ENCODE measurements at regions not wholly inside any gene's neighbourhood (a gene's known extent, or its start where the extent isn't known, plus 50 kb on each side); places are given as distances from the start of the nearest gene placed in this dataset.
"Not testable (repeated sequence)": the region's sequence is repeated elsewhere in the genome, so short reads cannot be mapped to it uniquely, and the experiment has no call there.

- DNase-seq (ENCODE audit: low read depth in 2 of 3, low spot score in 1 of 3) = no peak
Measured at GRCh38 chr13:62205273-62205672, 789.6 kb upstream of the PCDH20 start.

DNA sequence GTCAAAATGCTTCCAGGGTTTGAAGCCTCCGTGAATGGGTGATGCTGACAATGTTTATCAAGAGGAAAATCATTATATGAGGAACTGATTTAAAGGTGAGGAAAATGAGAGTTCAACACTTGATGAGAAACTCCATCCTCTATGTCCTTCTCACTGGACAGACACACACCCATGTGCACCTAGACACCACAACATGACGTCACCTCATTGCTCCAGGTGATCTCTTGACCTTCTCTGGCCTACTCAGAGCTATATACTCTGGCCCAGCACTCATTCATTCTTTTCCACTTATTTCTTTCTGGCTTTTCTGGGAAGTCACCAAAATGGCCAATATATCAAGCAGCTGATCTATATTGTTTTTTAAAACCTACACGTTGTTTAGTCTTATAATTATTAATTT, 778.7 kb upstream of the PCDH20 start:
- no peak for DNase-seq (ENCODE audit: low read depth in 2 of 3, low spot score in 1 of 3)

DNA sequence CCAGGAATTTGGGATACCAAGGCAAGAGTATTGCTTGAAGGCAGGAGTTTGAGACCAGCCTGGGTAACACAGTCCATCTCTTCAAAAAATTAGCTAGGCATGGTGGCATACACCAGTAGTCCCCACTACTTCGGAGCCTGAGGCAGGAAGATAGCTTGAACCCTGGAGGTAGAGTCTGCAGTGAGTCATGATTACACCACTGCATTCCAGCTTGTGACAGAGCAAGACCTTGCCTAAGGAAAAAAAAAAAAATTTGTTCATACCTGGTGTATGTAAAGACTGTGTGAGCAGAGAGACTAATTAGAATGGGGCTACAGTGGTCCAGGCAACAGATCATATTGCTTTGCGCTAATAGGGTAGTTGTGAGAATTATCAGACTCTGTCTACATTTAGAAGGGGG, 778.3 kb upstream of the PCDH20 start:
- DNase-seq (ENCODE audit: low read depth in 2 of 3, low spot score in 1 of 3) = no peak

DNA sequence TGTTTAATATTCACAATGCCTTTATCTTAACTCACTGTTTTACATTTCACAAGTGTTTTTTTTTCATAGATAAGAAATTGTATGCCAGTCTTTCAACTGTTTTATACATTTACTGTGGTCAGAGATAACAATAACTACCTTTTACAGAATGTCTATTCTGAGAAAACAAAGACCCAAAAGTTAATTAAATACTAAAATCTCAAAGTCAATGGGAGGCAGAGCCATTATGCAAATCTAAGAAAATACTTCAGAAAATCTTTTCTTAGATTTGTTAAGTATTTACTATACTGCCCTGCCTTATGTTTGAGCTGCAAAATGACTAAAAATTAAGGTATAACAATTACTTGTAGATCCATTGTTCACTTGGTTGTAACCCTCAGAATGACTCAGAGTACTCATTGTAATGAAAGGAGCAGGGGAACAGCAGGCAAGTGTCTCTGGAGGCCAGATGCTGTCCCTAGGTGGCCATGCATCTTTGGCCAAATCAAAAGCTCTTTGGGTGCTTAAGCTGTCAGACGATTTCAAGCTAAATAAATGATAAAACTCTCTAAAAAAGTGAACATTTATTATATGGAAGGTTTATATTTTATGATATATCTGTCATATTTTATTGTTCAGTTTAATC, 770.1 kb upstream of the PCDH20 start:
- DNase-seq (ENCODE audit: low read depth in 2 of 3, low spot score in 1 of 3) = no peak

GRCh38 chr13:62176051-62176450, 760.4 kb upstream of the PCDH20 start:
- no peak for DNase-seq (ENCODE audit: low read depth in 2 of 3, low spot score in 1 of 3)

DNA sequence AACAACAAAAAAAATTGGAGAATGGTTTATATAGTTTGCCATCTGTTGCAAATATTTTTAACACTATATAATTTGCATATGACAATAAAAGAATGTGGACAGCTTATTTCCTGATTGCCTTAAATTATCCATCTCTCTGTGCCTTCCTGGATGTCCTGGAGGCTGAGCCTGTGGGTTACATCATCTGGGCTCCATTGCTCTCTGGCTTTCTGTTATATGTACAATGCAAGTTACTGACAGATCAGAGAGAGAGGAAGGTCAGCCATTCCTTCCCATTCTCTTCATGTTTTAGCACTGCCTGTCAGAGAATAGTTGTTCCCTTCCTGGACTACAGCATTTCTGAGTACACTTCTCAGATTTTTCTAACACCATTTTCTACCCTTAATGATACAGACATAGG, 758.3 kb upstream of the PCDH20 start:
- no peak for DNase-seq (ENCODE audit: low read depth in 2 of 3, low spot score in 1 of 3)

- no peak for DNase-seq (ENCODE audit: low read depth in 2 of 3, low spot score in 1 of 3)
Measured at GRCh38 chr13:62171697-62172096, 756.0 kb upstream of the PCDH20 start.

GRCh38 chr13:62168891-62169290, 753.2 kb upstream of the PCDH20 start:
- no peak for DNase-seq (ENCODE audit: low read depth in 2 of 3, low spot score in 1 of 3)

DNA sequence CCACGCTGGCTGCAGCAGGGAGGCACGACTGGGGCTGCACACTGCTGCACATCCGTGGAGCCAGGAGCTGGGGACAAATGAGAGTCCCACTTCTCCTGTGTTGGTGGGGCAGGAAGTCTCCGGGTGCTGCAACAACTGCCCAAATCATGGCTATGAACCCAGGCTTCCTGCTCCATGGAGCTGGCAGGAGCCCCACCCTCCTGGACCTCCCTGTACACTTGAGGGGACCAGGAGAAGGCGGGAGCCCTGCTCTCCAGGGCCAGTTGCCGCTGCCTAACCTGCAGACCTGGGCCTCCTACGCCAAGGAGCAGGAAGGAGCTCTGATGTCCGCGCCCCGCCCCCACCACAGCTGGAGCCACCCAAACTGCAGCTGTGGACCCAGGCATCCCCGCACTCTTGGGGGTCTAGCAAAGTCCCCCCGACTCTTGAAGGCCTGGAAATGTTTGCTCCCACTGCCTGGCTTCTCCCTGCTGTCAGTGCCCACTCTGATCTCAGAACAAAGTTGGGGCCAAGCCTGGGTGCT, 752.1 kb upstream of the PCDH20 start:
- DNase-seq (ENCODE audit: low read depth in 2 of 3, low spot score in 1 of 3) = no peak

DNA sequence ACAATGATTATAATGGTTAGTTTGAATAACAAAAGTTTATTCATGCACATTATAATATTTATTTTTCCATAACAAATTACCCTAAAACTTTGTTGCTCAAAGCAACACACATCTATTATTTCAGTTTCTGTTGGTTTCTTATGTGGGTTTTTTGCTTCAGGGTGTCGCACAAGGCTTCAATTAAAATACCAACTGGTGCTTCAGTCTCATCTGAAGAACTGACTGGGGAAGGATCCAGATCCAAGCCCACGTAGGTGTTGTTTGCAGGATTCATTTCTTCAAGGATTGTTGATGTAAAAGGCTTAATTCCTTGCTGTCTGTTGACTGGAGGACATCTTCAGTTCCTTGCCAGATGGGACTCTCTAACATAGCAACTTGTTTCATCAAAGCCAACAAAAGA, 747.2 kb upstream of the PCDH20 start:
- no peak for DNase-seq (ENCODE audit: low read depth in 2 of 3, low spot score in 1 of 3)

DNA sequence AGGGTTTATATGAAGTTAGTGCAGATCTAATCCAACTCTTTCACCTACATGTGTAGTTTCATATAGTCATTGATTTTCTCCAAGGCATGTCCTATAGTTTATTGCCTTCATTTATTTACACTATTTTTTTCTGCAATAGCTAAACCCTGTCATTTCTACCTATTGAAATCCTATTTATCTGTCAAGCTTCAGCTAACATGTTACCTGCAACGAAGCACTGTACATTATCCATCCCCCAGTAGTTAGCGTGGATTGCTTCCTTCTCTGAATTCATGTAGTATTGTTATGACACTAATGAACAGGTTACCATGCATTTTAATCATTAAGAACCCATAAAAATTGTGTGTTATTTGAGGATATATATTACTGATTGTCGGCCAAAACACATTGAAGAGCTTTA, 742.9 kb upstream of the PCDH20 start:
- no peak for DNase-seq (ENCODE audit: low read depth in 2 of 3, low spot score in 1 of 3)

GRCh38 chr13:62151724-62152123, 736.1 kb upstream of the PCDH20 start:
- DNase-seq (ENCODE audit: low read depth in 2 of 3, low spot score in 1 of 3) = not testable (repeated sequence)

DNA sequence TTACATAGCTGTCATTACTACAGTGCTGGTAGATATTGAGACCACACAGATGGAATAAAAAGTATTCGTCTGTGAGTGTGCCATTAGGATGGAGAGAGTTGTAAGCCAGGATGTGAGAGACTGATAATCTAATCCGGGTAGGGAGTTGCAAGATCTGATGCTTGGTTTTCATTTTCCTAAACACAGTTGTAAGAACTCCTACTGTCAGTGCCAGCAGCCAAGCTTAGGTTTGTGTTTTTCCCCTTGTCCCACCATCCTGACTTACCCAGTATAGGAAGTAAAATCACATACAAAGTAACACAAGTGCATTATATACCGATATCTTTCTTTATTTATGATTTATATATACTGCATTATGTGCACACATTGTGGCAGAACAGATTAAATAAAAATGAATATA, 726.4 kb upstream of the PCDH20 start:
- no peak for DNase-seq (ENCODE audit: low read depth in 2 of 3, low spot score in 1 of 3)

DNA sequence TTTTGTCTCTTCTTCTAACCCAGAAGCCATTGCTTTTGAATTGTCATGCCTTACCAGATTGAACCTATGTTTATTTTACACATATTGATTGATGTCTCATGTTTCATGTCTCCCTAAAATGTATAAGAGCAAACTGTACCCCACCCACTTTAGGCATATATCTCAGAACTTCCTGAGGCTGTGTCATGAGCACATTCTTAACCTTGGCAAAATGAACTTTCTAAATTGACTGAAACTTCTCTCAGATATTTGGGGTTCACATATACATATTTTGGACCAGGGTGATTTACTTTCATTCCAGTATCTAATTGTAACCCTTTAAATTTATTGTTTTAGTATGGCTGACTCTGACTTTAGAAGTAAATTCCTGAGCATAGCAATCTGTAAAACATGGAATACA, 723.9 kb upstream of the PCDH20 start:
- DNase-seq (ENCODE audit: low read depth in 2 of 3, low spot score in 1 of 3) = no peak

GRCh38 chr13:62137629-62138405, 722.2 kb upstream of the PCDH20 start:
- no peak for DNase-seq (ENCODE audit: low read depth in 2 of 3, low spot score in 1 of 3)

DNA sequence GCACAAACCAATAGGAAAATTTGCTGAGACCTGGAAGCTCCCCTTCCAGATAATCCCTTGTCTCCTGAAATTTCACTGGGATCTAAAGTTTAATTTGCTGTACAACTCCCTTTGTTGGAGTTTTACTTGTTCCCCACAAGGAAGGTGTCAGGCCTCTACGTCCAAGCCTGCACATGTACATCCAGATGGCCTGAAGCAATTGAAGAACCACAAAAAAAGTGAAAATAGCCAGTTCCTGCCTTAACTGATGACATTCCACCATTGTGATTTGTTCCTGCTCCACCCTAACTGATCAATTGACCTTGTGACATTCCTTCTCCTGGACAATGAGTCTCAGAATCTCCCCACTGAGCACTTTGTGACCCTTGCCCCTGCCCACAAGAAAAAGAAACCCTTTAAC, 716.0 kb upstream of the PCDH20 start:
- no peak for DNase-seq (ENCODE audit: low read depth in 2 of 3, low spot score in 1 of 3)

DNA sequence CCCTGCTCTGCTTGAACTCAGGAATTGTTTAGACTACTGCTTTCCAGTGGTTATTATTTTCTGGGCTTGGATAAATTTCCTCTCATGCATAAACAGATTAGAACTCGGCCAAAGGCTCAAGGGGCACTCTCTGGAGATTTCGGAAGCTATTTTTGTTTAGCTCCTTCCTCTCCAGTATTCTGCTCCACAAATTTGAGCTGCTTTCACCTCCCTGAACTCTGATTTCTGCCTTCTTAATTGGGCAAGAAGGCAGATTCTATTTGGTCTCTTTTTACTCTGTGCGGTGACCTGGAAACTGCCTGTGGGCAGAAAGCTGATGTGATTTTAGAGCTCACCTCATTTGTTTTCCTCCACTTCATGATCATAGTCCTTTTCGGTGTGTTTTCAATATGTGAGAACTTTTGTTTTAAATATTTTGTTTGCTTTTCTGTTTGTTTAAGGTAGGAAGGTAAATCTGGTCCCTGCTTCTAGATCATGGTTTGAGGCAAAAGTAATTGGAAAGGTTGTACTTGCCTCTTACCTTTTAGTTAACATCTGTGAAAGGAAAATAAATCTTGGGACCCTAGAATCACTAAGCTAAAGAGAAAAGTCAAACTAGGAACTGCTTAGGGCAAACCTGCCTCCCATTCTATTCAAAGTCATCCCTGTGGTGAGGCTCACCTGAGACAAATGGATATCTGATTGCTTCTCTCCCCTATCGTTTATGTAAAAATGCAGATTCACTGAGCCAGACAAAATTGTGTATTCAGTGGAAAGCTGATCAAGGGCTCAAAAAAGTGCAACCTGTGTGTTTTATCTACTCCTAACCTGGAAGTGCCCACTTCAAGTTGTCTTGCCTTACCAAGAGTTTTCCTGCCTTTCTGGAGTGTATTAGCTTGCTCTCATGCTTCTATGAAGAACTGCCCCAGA, 714.7 kb upstream of the PCDH20 start:
- DNase-seq (ENCODE audit: low read depth in 2 of 3, low spot score in 1 of 3) = no peak

GRCh38 chr13:62129000-62129551, 713.4 kb upstream of the PCDH20 start:
- no peak for DNase-seq (ENCODE audit: low read depth in 2 of 3, low spot score in 1 of 3)

DNA sequence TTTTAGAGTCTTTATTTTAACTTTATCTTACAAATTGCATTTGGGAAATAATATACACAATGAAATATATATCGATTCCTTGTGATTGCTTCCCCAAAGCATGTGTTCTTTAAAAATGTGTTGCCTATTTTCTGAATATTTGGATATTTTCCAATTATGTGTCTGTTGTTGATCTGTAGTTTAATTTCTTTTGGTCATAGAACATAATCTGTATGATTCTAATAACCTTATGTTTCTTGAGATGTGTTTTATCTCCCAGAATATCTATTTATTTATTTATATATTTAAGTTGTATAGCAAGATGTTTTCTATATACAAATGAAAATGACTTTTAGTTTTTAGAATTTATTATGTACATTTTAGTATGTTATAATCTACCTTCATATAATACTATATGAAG, 710.8 kb upstream of the PCDH20 start:
- no peak for DNase-seq (ENCODE audit: low read depth in 2 of 3, low spot score in 1 of 3)

DNA sequence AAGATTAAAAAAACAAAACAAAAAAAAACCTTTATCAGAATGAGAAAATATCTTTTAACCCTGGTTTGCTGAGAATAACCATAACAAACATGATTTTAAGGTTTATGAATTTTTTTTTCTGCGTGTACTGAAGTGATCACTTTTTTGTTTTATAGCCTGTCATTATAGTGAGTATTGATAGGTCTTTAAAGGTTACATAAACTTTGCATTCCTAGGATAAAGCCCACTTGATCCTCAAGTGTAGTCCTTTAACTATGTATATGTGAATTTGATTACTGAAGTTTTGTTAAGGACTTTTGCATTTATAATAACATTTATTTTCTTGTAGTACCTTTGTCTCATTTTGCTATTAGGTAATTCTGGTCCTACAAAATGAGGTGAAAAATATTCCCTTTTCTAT, 709.8 kb upstream of the PCDH20 start:
- DNase-seq (ENCODE audit: low read depth in 2 of 3, low spot score in 1 of 3) = no peak

DNA sequence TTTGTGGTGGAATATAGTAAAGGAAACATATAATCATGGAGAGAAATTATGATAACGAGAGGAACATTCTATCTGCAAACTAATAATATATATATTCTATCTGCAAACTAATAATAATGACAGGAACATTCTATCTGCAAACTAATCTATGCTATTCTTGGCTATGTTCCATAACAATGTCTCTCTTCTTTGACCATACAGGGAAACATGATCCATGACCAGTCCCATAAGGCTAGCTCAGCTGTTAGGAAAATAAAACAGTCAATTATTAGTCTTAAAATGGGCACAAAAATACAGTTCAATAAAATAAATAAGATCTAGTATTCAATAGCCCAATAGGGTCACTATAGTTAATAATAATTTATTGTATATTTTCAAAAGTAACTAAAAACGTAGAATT, 707.8 kb upstream of the PCDH20 start:
- no peak for DNase-seq (ENCODE audit: low read depth in 2 of 3, low spot score in 1 of 3)
